SU-DHL-6 (cell line): ENCODE measurements at regions not wholly inside any gene's neighbourhood (a gene's known extent, or its start where the extent isn't known, plus 50 kb on each side); places are given as distances from the start of the nearest gene placed in this dataset.

Experiments used
- H2AFZ ChIP-seq: fragments of 200-600 bp; sonication (generic); 2 replicates; pipeline ENCODE4 v1.6.1; 2014; ENCODE audit warnings: low read depth, mild to moderate bottlenecking, moderate library complexity, mixed read lengths, antibody characterized with exemption, low read length; ENCODE audit not compliant: severe bottlenecking
- H3F3A ChIP-seq: fragments of 200-600 bp; shearing (Covaris generic); 2 replicates; pipeline ENCODE4 v1.6.0; 2016; ENCODE audit warnings: antibody characterized with exemption, mild to moderate bottlenecking; ENCODE audit not compliant: insufficient read depth
- H3K27ac ChIP-seq: fragments of 200-600 bp; sonication (generic); 2 replicates; pipeline ENCODE4 v1.5.1; 2016; ENCODE audit warnings: low read depth, mild to moderate bottlenecking, low read length, moderate library complexity, mixed read lengths
- H3K27me3 ChIP-seq: fragments of 200-600 bp; sonication (generic), shearing (Covaris generic); 2 replicates; pipeline ENCODE4 v1.6.0; 2014; ENCODE audit warnings: mild to moderate bottlenecking, low read length
- H3K36me3 ChIP-seq: fragments of 200-600 bp; sonication (generic); 2 replicates; pipeline ENCODE4 v1.6.1; 2014; ENCODE audit warnings: mild to moderate bottlenecking, low read length, mixed read lengths
- H3K4me2 ChIP-seq: fragments of 300-600, 200-600 bp; shearing (Covaris generic), sonication (generic); 2 replicates; pipeline ENCODE4 v1.6.0; 2014; ENCODE audit warnings: low read length, low read depth, mild to moderate bottlenecking; ENCODE audit not compliant: poor library complexity, severe bottlenecking
- H3K4me3 ChIP-seq: fragments of 200-600 bp; sonication (generic); 2 replicates; pipeline ENCODE4 v1.5.1; 2014; ENCODE audit warnings: antibody characterized with exemption, low read length, mild to moderate bottlenecking, mixed read lengths; ENCODE audit not compliant: insufficient read depth, poor library complexity, severe bottlenecking
- H3K79me2 ChIP-seq: fragments of 200-600 bp; sonication (generic); 2 replicates; pipeline ENCODE4 v1.6.1; 2014; ENCODE audit warnings: mild to moderate bottlenecking, low read length, moderate library complexity; ENCODE audit not compliant: insufficient read depth
- H3K9ac ChIP-seq: fragments of 200-600 bp; sonication (generic); 2 replicates; pipeline ENCODE4 v1.7.0; 2014; ENCODE audit warnings: mild to moderate bottlenecking, low read length
- H3K9me2 ChIP-seq: fragments of 200-600 bp; sonication (generic); replicated peaks from 2 replicates; pipeline ENCODE4 v1.6.1; 2014; ENCODE audit warnings: low read length; ENCODE audit not compliant: insufficient read depth
- H3K9me3 ChIP-seq: fragments of 200-600 bp; sonication (generic); 2 replicates; pipeline ENCODE4 v1.6.1; 2014; ENCODE audit warnings: low read length, mixed read lengths; ENCODE audit not compliant: insufficient read depth
- H4K20me1 ChIP-seq: fragments of 200-600 bp; sonication (generic); 2 replicates; pipeline ENCODE4 v1.6.1; 2014; ENCODE audit warnings: low read depth, mild to moderate bottlenecking, antibody characterized with exemption, low read length, moderate library complexity, mixed read lengths
- CTCF ChIP-seq: fragments of 200-600 bp; sonication (generic); IDR thresholded peaks from one replicate; pipeline ENCODE4 v1.5.1; 2017; ENCODE audit warnings: antibody characterized with exemption, mild to moderate bottlenecking, low read length, moderate library complexity; ENCODE audit not compliant: insufficient read depth, poor library complexity, severe bottlenecking
- EZH2phosphoT487 ChIP-seq: fragments of 200-600 bp; sonication (generic), shearing (Covaris generic); conservative IDR thresholded peaks from 2 replicates; pipeline ENCODE4 v1.6.1; 2018; ENCODE audit warnings: mild to moderate bottlenecking, antibody characterized with exemption, low read length, moderate library complexity, mixed read lengths

GRCh38 chr7:153808117-153808516 lies 244.1 kb upstream of the DPP6 start:
- Histone ChIP-seq H3K27me3 (no peaks in the 10 kb centered on the region), H4K20me1 (no peaks in the 10 kb centered on the region), H3K79me2 (no peaks in the 10 kb centered on the region), H3K9me2 (no peaks in the 10 kb centered on the region), H2AFZ (no peak overlapping the region), H3K27ac (no peak overlapping the region), H3K9ac (no peak overlapping the region), H3K9me3 (no peaks in the 10 kb centered on the region), H3K4me3 (no peak overlapping the region), H3F3A (no peaks in the 10 kb centered on the region), H3K36me3 (no peaks in the 10 kb centered on the region), H3K4me2 (no peak overlapping the region)
- TF ChIP-seq CTCF (no peak), EZH2phosphoT487 (no peak)

- no peak for TF ChIP-seq CTCF
- no peak for TF ChIP-seq EZH2phosphoT487
- no peaks in the 10 kb centered on the region for H3F3A ChIP-seq
- no peak overlapping the region for H3K4me3 ChIP-seq
- no peak overlapping the region for H2AFZ ChIP-seq
- no peaks in the 10 kb centered on the region for H3K36me3 ChIP-seq
- no peak overlapping the region for H3K4me2 ChIP-seq
- no peaks in the 10 kb centered on the region for H3K9me3 ChIP-seq
- no peaks in the 10 kb centered on the region for H4K20me1 ChIP-seq
- no peaks in the 10 kb centered on the region for H3K27me3 ChIP-seq
- no peak overlapping the region for H3K9ac ChIP-seq
- H3K9me2 ChIP-seq = no peaks in the 10 kb centered on the region
- H3K79me2 ChIP-seq = no peaks in the 10 kb centered on the region
- no peak overlapping the region for H3K27ac ChIP-seq
These were observed 222.7 kb upstream of the DPP6 start for GRCh38 chr7:153829525-153829924.

- H3K9me3 ChIP-seq = no peaks in the 10 kb centered on the region
- no peaks in the 10 kb centered on the region for H3K79me2 ChIP-seq
- no peak overlapping the region for H3K4me2 ChIP-seq
- no peaks in the 10 kb centered on the region for H3K9me2 ChIP-seq
- no peaks in the 10 kb centered on the region for H3K36me3 ChIP-seq
- no peak overlapping the region for H3K9ac ChIP-seq
- H3K27ac ChIP-seq = no peak overlapping the region
- TF ChIP-seq EZH2phosphoT487 (no peak), CTCF (no peak)
- no peaks in the 10 kb centered on the region for H4K20me1 ChIP-seq
- H3F3A ChIP-seq = no peaks in the 10 kb centered on the region
- H2AFZ ChIP-seq = no peak overlapping the region
- H3K4me3 ChIP-seq = no peak overlapping the region
- no peaks in the 10 kb centered on the region for H3K27me3 ChIP-seq
These were observed 220.0 kb upstream of the DPP6 start for GRCh38 chr7:153832160-153832559.

- H3K27me3 ChIP-seq = no peaks in the 10 kb centered on the region
- no peaks in the 10 kb centered on the region for H4K20me1 ChIP-seq
- H3K9me3 ChIP-seq = no peaks in the 10 kb centered on the region
- H3K4me2 ChIP-seq = no peak overlapping the region
- H3K36me3 ChIP-seq = no peaks in the 10 kb centered on the region
- no peak overlapping the region for H3K4me3 ChIP-seq
- no peaks in the 10 kb centered on the region for H3K79me2 ChIP-seq
- H3K9ac ChIP-seq = no peak overlapping the region
- H2AFZ ChIP-seq = no peak overlapping the region
- no peaks in the 10 kb centered on the region for H3K9me2 ChIP-seq
- H3K27ac ChIP-seq = no peak overlapping the region
- H3F3A ChIP-seq = no peaks in the 10 kb centered on the region
- TF ChIP-seq EZH2phosphoT487 = no peak
- no peak for TF ChIP-seq CTCF
These were observed 217.1 kb upstream of the DPP6 start for GRCh38 chr7:153835103-153835502.
